Left hindlimb (tissue), 1 donor: ENCODE measurements at regions not wholly inside any gene's neighbourhood (a gene's known extent, or its start where the extent isn't known, plus 50 kb on each side); places are given as distances from the start of the nearest gene placed in this dataset.

Experiments
- DNase-seq: peaks from one replicate; pipeline ENCODE4 v3.0.0-alpha.2; 2018

DNA sequence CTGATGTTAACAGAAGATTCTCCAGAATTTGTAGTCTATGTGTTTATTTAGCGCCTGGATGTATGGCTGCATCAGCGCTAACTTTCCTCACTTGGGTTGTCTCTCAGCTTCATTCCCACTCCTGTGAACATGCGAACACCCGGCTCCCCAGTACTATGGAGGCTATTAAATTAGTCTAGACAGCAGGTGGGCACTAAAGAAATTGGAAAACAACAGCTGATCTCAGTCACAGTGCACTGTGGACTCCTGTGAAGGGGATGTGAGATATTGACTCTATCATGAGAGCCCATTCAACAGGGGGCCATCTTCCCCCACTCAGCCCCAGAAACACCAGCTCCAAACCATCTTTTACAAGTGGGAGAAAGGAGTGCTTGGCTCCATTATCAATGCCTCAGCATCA lies 471.0 kb downstream of the KDM4C start:
- no peak for DNase-seq

DNA sequence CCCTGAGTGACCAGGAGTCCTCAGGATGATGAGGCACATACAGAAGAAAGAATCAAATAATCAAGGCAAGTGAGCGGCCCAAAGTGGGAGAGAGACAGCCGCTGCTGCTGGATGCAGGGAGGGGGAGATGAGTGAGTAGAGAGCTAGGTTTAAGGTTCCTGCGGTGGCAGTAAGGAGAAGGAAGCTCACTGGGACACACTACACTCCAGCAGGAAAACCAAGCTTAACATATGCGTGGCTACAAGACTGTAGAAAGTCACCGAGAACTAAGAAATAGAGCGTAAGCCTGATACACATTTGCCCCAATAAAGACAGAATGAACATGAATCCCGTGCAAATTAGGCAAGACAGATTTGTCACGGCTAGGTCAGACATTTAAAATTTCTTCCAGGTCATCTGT lies 470.2 kb downstream of the KDM4C start:
- no peak for DNase-seq

DNA sequence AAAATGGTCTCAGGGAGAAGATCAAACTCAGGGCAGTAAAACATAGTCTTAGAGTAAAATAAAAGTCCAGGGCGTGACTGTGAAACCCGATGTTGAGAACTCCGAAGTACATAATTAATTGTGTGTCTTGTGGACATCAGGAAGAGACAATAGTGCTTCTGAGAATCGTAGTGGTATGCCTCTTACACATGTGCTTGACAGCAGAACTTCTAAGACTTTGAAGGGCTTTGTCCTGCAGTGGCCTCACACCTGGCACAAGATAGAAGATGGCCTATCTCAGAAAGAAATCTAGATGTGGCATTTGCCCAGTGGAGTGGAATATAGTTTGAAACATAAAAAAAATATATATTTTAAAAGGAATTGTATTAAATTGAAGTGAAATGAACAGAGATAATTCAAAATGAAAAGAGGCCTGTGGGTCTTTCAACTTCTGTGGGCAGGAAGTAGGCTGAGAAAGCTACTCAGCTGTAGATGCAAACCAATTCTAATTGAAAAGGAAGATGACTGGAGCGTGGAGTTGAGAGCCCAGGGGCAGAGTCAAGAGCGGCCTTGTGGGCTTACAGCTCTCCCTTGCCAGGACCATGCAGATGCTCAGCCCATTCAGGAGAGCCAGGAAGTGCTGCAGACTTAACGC lies 468.4 kb downstream of the KDM4C start:
- DNase-seq = no peak
